ENCODE measurements at regions not wholly inside any gene's neighbourhood (a gene's known extent, or its start where the extent isn't known, plus 50 kb on each side); places are given as distances from the start of the nearest gene placed in this dataset.

GRCh38 chr3:181512787-181513186 lies 198.9 kb upstream of the SOX2 start:
- TF ChIP-seq CREB1 (IDR thresholded peaks at IDR 0.05; ENCODE audit: low read depth), result no peak
- no peak for TF ChIP-seq TAF1 (IDR thresholded peaks at IDR 0.05; ENCODE audit: low read depth)
- TF ChIP-seq TCF12 (IDR thresholded peaks at IDR 0.05; ENCODE audit: low read depth), result no peak
- no peak for TF ChIP-seq FOXM1 (IDR thresholded peaks at IDR 0.05; ENCODE audit: borderline replicate concordance, low read depth)
- TF ChIP-seq CEBPB (IDR thresholded peaks at IDR 0.05), result no peak

DNA sequence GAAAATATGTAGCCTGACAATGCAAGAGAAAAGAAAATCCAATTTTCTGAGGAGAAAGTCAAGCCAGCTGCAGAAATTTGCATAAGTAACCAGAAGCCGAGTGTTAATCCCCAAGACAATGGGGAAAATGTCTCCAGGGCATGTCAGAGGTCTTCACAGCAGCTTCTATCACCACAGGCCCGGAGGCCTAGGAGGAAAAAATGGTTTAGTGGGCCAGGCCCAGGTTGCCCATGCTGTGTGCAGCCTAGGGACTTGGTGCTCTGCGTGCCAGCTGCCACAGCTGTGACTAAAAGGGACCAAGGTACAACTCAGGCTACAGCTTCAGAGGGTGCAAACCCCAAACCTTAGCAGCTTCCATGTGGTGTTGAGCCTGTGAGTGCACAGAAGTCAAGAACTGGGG lies 201.2 kb upstream of the SOX2 start:
- TF ChIP-seq CREB1 (IDR thresholded peaks at IDR 0.05; ENCODE audit: low read depth) (no peak), RAD21 (IDR thresholded peaks at IDR 0.05; ENCODE audit: low read depth) (no peak), CEBPB (IDR thresholded peaks at IDR 0.05) (no peak), EGR1 (IDR thresholded peaks at IDR 0.05) (no peak)

GRCh38 chr3:181497358-181497757 lies 214.4 kb upstream of the SOX2 start:
- TF ChIP-seq TEAD4 (IDR thresholded peaks at IDR 0.05), result no peak
- TF ChIP-seq FOXM1 (IDR thresholded peaks at IDR 0.05; ENCODE audit: borderline replicate concordance, low read depth), result no peak
- TF ChIP-seq, protein P1, sequence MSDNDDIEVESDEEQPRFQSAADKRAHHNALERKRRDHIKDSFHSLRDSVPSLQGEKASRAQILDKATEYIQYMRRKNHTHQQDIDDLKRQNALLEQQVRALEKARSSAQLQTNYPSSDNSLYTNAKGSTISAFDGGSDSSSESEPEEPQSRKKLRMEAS (IDR thresholded peaks at IDR 0.05), result no peak

- no peak for TF ChIP-seq RAD21 (IDR thresholded peaks at IDR 0.05; ENCODE audit: low read depth)
- no peak for TF ChIP-seq EGR1 (IDR thresholded peaks at IDR 0.05)
- TF ChIP-seq, protein P2, sequence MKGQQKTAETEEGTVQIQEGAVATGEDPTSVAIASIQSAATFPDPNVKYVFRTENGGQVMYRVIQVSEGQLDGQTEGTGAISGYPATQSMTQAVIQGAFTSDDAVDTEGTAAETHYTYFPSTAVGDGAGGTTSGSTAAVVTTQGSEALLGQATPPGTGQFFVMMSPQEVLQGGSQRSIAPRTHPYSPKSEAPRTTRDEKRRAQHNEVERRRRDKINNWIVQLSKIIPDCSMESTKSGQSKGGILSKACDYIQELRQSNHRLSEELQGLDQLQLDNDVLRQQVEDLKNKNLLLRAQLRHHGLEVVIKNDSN (IDR thresholded peaks at IDR 0.05), result no peak
- TF ChIP-seq TCF12 (IDR thresholded peaks at IDR 0.05; ENCODE audit: low read depth), result no peak
- no peak for TF ChIP-seq YY1 (IDR thresholded peaks at IDR 0.05; ENCODE audit: low read depth)
- TF ChIP-seq NFIC (IDR thresholded peaks at IDR 0.05), result no peak
- no peak for TF ChIP-seq FOXM1 (IDR thresholded peaks at IDR 0.05; ENCODE audit: borderline replicate concordance, low read depth)
- TF ChIP-seq, protein P1 (IDR thresholded peaks at IDR 0.05), result no peak
- no peak for TF ChIP-seq CREB1 (IDR thresholded peaks at IDR 0.05; ENCODE audit: low read depth)
- TF ChIP-seq TAF1 (IDR thresholded peaks at IDR 0.05; ENCODE audit: low read depth), result no peak
- no peak for TF ChIP-seq TEAD4 (IDR thresholded peaks at IDR 0.05)
Observed at GRCh38 chr3:181493423-181493822, 218.3 kb upstream of the SOX2 start.

DNA sequence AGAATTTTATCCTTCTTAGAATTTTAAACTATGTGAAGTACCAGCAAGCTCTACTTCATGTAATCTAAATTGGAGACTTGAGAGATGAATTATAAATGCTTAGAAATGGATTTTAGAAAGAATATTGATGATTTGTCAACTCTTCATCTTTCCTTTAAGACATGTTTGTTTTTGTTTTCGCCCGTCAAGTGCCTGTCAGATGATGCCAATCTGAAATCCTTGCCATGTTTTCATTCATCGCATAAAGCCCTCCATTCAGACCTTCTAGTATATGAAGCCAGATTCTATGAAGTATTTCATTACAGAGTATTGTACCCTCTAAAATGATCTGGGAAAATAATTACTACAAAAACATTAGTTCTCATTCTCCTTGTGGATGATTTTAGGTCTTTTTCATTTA lies 223.2 kb upstream of the SOX2 start:
- no peak for TF ChIP-seq REST (IDR thresholded peaks at IDR 0.05; ENCODE audit: low read depth)

DNA sequence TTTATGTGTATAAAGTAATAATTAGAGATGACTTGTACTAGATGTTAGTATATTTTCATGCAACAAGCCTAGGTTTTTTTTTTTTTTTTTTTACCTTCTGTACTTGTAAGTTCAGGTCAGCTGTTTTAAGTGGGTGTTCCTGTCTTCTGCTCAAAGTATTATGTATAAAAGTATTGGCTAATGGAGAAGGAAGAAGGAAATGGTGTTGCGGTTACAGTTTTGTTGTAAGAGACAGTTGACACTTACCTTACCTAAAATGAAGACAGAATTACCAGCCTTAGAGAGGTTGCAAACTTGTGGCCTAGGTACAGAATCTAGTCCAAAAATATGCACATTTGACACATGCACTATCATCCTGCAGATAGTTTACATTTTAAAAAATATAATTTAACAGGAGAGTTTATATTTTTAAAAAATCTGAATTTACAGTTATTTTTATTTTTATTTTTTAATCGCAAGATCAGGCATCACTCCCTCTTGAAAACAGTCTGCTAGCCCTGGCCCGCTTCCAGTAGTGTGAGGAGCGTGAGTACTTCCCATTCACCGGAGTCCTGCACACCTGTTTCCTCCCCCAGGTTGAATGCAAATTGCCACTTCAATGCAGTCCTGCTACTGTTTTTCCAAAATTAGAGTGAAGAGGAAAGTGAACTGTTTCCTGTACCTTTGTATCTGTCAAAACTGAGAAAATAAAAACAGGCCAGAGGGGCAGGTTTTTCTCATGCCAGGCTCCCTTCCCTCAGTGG lies 224.3 kb upstream of the SOX2 start:
- no peak for TF ChIP-seq EGR1 (IDR thresholded peaks at IDR 0.05)
- TF ChIP-seq REST (IDR thresholded peaks at IDR 0.05; ENCODE audit: low read depth), result no peak
- no peak for TF ChIP-seq CREB1 (IDR thresholded peaks at IDR 0.05; ENCODE audit: low read depth)
- TF ChIP-seq RAD21 (IDR thresholded peaks at IDR 0.05; ENCODE audit: low read depth), result no peak
- no peak for TF ChIP-seq YY1 (IDR thresholded peaks at IDR 0.05; ENCODE audit: low read depth)

DNA sequence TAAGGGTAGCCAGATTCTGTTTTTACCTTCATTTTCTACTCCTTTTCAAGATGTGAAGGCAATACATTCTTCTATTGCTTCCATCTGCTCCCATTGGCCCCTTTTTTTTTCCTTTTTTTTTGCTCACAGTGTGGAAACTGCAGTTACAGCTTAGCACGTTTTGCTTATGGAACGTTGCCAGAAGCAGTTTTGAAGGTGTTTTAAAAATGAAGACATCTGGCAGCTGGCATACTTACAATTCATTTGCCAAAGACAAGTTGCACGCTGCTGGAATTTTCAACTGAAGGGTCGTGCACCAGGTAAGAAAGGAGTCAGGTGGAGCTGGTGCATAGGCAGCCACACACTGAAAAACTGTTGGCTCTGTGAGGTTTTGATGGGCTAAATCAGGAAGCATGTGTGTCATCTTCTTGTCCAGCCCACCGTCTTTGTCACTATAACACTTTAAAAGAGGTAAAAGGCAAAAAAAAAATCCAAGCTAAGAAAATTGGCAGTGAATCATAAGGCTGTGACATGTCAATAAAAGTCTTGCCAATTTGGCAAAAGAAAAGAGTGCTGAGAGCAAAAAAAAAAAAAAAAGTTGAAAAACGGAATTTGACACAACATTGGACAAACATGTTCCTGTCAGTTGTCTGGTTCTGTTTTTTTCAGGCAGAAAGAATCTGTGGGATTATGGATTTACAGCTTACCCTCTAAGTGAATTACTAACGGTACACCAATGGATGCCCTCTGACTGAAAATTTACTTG lies 225.4 kb upstream of the SOX2 start:
- TF ChIP-seq, protein P1 (IDR thresholded peaks at IDR 0.05), result no peak
- TF ChIP-seq ZBTB7A (IDR thresholded peaks at IDR 0.05; ENCODE audit: low read depth) (no peak), TCF12 (IDR thresholded peaks at IDR 0.05; ENCODE audit: low read depth) (no peak), CEBPB (IDR thresholded peaks at IDR 0.05) (no peak), FOXM1 (IDR thresholded peaks at IDR 0.05; ENCODE audit: borderline replicate concordance, low read depth) (no peak), YY1 (IDR thresholded peaks at IDR 0.05; ENCODE audit: low read depth) (no peak), NFIC (IDR thresholded peaks at IDR 0.05) (no peak), CREB1 (IDR thresholded peaks at IDR 0.05; ENCODE audit: low read depth) (no peak), REST (IDR thresholded peaks at IDR 0.05; ENCODE audit: low read depth) (no peak), TEAD4 (IDR thresholded peaks at IDR 0.05) (no peak), TAF1 (IDR thresholded peaks at IDR 0.05; ENCODE audit: low read depth) (no peak), EGR1 (IDR thresholded peaks at IDR 0.05) (no peak), RAD21 (IDR thresholded peaks at IDR 0.05; ENCODE audit: low read depth) (no peak)
- TF ChIP-seq, protein P2 (IDR thresholded peaks at IDR 0.05), result no peak
